ENCODE measurements at regions not wholly inside any gene's neighbourhood (a gene's known extent, or its start where the extent isn't known, plus 50 kb on each side); places are given as distances from the start of the nearest gene placed in this dataset.

DNA sequence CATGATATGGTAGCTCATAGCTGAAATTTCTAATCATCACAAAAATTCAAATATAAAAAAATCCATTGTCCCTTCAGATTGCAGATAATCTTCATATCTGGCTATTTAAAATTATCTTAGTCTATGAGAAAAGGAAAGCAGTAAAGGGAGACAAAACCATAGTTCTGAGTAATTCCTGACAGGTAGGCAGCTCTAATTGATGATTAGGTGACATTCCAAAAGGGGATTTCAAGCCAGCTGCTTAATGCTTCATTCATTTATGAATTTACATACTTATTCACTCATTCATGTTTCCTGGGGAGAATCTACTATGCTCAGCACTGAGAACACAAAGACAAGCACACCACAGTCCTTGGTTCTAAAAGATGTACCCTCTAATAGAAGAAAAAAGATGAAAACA lies 437.1 kb downstream of the COL12A1 start:
- no peaks in the 10 kb centered on the region for H3K36me3 Mint-ChIP-seq
- no peaks in the 10 kb centered on the region for H3K9me3 Mint-ChIP-seq
- H3K4me3 Mint-ChIP-seq = no peak overlapping the region
- peaks cover 6% of the 10 kb centered on the region for H3K4me1 Mint-ChIP-seq (ENCODE audit: unreplicated experiment)
- H3K27ac Mint-ChIP-seq = no peak overlapping the region
- TF ChIP-seq, protein P1, sequence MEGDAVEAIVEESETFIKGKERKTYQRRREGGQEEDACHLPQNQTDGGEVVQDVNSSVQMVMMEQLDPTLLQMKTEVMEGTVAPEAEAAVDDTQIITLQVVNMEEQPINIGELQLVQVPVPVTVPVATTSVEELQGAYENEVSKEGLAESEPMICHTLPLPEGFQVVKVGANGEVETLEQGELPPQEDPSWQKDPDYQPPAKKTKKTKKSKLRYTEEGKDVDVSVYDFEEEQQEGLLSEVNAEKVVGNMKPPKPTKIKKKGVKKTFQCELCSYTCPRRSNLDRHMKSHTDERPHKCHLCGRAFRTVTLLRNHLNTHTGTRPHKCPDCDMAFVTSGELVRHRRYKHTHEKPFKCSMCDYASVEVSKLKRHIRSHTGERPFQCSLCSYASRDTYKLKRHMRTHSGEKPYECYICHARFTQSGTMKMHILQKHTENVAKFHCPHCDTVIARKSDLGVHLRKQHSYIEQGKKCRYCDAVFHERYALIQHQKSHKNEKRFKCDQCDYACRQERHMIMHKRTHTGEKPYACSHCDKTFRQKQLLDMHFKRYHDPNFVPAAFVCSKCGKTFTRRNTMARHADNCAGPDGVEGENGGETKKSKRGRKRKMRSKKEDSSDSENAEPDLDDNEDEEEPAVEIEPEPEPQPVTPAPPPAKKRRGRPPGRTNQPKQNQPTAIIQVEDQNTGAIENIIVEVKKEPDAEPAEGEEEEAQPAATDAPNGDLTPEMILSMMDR (conservative IDR thresholded peaks at IDR 0.05) = no peak
- no peak for DNase-seq (ENCODE audit: extremely low spot score, unreplicated experiment)
- no peaks in the 10 kb centered on the region for H3K27me3 Mint-ChIP-seq

DNA sequence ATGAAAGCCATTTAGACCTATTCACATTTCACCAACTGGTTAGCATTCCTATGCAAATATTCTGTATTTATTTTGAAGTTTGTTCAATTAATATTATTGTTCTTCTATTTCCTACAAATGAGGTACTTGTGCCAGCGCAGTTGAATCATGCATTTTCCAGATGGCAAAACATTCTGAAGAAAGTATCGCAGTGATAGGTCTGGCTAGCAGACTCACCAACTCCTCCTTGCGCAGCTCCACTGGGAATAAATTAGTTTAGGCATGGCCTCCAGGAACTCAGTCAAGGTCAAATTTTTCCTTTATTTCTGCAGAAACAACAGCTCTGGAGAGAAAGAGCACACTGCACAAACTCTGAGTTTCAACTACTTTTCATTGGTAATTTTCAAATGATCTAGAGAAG lies 437.7 kb downstream of the COL12A1 start:
- H3K4me3 Mint-ChIP-seq = no peak overlapping the region
- H3K27me3 Mint-ChIP-seq = no peaks in the 10 kb centered on the region
- TF ChIP-seq, protein P1 (conservative IDR thresholded peaks at IDR 0.05) = no peak
- peaks cover 6% of the 10 kb centered on the region for H3K4me1 Mint-ChIP-seq (ENCODE audit: unreplicated experiment)
- no peaks in the 10 kb centered on the region for H3K9me3 Mint-ChIP-seq
- no peaks in the 10 kb centered on the region for H3K36me3 Mint-ChIP-seq
- H3K27ac Mint-ChIP-seq = no peak overlapping the region
- no peak for DNase-seq (ENCODE audit: extremely low spot score, unreplicated experiment)

- H3K4me1 Mint-ChIP-seq (ENCODE audit: unreplicated experiment) = peaks cover 6% of the 10 kb centered on the region
- no peak overlapping the region for H3K27ac Mint-ChIP-seq
- DNase-seq (ENCODE audit: extremely low spot score, unreplicated experiment) = no peak
- H3K27me3 Mint-ChIP-seq = no peaks in the 10 kb centered on the region
- TF ChIP-seq, protein P1 (conservative IDR thresholded peaks at IDR 0.05) = no peak
- no peaks in the 10 kb centered on the region for H3K9me3 Mint-ChIP-seq
- no peaks in the 10 kb centered on the region for H3K36me3 Mint-ChIP-seq
- no peak overlapping the region for H3K4me3 Mint-ChIP-seq
These were observed 440.4 kb downstream of the COL12A1 start for GRCh38 chr6:74765486-74765885.

DNA sequence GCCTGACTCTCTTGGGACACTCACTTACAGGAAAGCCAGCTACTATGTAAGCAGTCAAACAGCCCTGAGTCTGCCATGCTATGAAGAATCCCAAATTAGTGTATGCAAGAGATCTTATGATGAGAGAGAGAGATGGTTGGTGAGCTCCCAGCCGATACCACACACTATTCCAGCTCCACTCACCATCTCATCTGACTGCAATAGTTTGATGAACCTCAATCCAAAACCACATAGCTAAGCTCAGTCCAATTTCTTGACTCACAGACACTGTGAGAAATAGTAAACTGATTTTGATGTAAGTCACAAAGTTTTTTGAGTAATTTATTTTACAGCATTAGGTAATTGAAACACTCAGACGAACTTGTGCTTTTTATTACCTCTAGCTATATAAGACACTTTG lies 441.4 kb downstream of the COL12A1 start:
- Mint-ChIP-seq H3K27me3 (no peaks in the 10 kb centered on the region), H3K4me3 (no peak overlapping the region), H3K4me1 (ENCODE audit: unreplicated experiment) (no peaks in the 10 kb centered on the region), H3K9me3 (no peaks in the 10 kb centered on the region), H3K36me3 (no peaks in the 10 kb centered on the region), H3K27ac (no peak overlapping the region)
- TF ChIP-seq, protein P1 (conservative IDR thresholded peaks at IDR 0.05) = no peak
- no peak for DNase-seq (ENCODE audit: extremely low spot score, unreplicated experiment)

- Mint-ChIP-seq H3K27ac (no peak overlapping the region), H3K4me3 (no peak overlapping the region), H3K27me3 (no peaks in the 10 kb centered on the region), H3K4me1 (ENCODE audit: unreplicated experiment) (no peaks in the 10 kb centered on the region), H3K9me3 (no peaks in the 10 kb centered on the region), H3K36me3 (no peaks in the 10 kb centered on the region)
- TF ChIP-seq, protein P1 (conservative IDR thresholded peaks at IDR 0.05) = no peak
- DNase-seq (ENCODE audit: extremely low spot score, unreplicated experiment) = no peak
These were observed 443.0 kb downstream of the COL12A1 start for GRCh38 chr6:74762841-74763240.

DNA sequence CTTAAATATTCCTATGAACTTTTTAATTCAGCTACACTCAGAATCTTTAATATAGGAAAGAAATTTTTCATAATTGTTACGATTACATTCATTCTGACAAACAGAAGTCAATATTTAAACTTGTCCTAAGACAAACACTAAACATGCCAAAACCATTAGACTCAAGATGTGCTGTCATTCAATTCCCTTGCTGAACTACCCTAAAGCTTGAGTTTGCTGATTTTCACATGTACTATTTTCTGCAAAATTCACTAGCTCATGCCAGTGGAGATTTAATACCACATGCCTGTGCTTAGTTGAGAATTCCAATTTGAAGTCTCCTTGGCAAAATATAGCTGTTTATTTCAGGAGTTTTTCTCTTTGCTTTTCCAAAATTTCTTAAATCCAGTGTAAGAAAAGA lies 448.0 kb downstream of the COL12A1 start:
- no peak overlapping the region for H3K27ac Mint-ChIP-seq
- no peak overlapping the region for H3K4me3 Mint-ChIP-seq
- TF ChIP-seq, protein P1 (conservative IDR thresholded peaks at IDR 0.05) = no peak
- no peaks in the 10 kb centered on the region for H3K4me1 Mint-ChIP-seq (ENCODE audit: unreplicated experiment)
- H3K9me3 Mint-ChIP-seq = no peaks in the 10 kb centered on the region
- no peaks in the 10 kb centered on the region for H3K36me3 Mint-ChIP-seq
- H3K27me3 Mint-ChIP-seq = peaks cover 2% of the 10 kb centered on the region
- DNase-seq (ENCODE audit: extremely low spot score, unreplicated experiment) = no peak

Measured in type B pancreatic cell (in vitro differentiated cells).